HK-2 (cell line): ENCODE measurements at regions not wholly inside any gene's neighbourhood (a gene's known extent, or its start where the extent isn't known, plus 50 kb on each side); places are given as distances from the start of the nearest gene placed in this dataset.

Source experiments
- DNase-seq: peaks from one replicate; pipeline ENCODE4 v3.0.0-alpha.2; 2018; ENCODE audit not compliant: unreplicated experiment

DNA sequence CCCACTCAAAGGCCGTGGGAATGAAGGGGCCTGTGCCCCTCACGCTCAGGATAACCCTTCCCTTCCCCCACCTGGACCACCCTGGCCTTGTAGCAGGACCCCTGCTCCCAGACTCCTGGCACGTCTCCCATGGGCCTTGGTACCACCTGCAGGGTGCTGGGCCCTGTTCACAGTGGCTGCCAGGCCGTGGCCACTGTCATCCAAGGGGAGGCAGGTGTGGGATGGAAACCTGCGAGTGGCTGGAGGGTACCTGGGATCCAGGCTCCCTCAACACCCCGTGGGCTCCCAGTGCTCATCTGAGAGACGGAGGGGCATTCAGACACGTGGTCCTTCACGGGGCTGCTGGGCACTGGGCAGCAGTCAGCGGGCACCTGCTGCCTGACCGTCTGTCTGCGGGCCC lies 75.6 kb upstream of the CIBAR2 start:
- no peak for DNase-seq

DNA sequence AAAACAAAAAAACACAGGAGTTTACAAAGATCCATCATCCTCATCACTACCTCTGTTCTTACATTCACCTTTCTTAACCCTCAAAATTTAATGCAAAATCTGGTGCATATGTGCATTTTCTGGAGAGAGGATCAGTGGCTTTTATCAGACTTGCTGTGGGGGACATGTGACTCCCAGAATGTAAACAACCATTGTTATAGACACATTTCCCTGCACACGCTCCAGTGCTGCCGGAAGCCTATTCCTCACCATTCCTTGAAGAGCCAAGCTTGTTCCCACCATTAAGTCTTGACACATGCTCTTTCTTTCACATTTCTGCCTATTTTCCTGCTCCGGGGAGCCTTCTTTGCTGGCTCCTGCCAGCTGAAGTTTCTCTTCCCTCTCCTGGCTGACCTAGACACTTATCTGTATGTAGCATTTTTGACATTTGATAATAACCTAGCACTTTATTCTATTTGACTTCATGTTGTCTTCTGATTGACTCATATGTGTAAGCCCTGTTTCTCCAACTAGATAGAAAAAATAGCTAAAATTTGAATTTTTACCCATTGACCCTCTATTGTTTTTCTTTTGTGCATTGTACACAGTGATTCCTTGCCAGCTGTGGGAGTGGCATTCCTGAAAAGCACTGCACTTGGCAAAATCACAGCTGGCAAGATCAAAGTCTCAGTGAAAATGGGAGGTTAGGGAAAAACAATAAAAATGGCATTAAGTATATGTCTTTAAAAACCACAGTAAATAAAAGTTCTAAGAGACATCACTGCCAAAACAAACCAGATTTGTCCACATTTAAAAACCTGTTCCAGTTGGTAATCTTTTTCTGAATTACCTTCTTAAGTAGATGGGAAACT lies 76.8 kb upstream of the CIBAR2 start:
- no peak for DNase-seq

GRCh38 chr16:85190572-85190971 lies 78.3 kb upstream of the CIBAR2 start:
- no peak for DNase-seq

- no peak for DNase-seq
These were observed 79.2 kb upstream of the CIBAR2 start for GRCh38 chr16:85191341-85191965.

- DNase-seq, result no peak
These were observed 80.2 kb upstream of the CIBAR2 start for GRCh38 chr16:85192238-85193114.

DNA sequence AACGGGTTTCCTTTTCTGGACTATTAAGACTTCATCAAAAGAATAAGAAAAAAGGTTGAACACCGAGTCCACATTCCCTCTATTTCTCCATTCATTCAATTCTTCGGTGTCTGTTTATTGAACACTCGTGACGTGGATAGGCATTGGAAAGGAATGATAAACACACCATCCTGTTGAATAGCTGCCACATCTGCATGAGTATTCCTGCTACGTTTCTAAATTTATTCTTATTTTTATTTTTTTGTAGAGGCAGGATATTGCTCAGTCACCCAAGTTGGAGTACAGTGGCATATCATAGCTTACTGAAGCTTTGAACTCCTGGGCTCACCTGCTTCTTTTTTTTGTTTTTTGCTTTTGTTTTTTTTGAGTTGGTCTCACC lies 80.8 kb upstream of the CIBAR2 start:
- no peak for DNase-seq

DNA sequence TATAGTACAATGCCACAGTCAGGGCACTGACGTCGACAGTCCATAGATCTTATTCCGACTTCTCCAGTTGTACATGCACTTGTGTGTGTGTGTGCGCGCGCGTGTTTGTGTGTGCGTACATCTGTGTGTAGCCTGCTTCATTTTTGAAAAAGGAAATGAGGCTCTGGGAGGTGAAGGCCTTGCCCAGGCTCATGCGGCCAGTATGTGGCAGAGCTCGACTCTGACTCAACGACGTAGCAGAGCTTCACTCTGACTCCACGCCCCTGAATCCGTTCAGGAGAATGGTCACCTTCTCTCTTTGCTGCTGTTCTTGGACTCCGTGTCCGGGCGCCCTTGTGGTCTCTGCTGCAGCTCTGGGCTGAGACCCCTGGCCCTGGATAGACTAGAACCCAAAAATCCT lies 81.6 kb upstream of the CIBAR2 start:
- DNase-seq, result no peak

DNA sequence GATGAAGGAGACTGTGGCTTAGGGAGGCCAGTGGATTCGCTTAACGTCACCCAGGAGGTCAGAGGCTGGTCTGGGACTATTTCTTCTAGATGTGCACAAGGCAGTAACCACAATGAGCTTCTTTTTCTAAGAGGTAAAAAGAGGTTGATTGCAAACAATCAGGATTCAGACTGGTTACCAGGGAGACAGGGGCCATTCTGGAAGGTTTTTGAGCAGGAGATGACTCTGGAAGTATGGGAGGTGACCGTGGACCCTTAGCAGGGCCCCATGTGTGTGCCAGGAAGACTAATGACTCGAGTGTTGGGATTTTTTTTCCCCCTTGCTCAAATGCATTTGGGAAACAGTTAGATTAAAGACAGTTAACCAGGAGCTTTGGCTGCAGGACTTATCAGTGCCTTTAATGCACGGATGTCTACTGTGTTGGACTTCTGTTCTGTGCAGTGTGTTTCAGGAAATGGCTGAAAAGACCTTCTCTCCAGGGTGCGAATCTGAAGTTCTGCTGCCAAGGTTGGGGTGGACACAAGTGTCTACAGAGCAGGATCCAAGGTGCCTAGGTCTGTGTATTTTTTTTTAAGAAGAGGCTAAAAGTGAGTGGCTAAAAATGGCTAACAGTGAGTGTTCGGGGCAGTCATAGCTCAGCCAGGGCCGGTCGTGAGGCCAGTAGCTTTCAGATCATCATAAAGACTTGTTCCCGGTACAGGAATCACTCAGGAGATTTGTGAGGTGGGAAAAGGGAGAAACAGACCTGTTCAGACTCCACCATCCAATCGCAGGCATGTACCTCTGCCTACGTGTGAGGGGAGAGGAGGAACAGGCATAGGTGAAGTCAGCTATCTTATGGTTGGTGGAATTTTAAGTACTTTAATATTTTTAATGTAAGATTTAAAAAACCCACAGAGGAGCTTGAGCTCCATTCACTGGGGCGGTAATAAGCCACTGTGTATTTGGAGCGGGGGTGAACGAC lies 82.3 kb upstream of the CIBAR2 start:
- DNase-seq, result no peak

GRCh38 chr16:85195271-85195647 lies 83.0 kb upstream of the CIBAR2 start:
- no peak for DNase-seq

- no peak for DNase-seq
These were observed 83.9 kb upstream of the CIBAR2 start for GRCh38 chr16:85195900-85196772.

- DNase-seq, result no peak
These were observed 84.7 kb upstream of the CIBAR2 start for GRCh38 chr16:85196976-85197375.

DNA sequence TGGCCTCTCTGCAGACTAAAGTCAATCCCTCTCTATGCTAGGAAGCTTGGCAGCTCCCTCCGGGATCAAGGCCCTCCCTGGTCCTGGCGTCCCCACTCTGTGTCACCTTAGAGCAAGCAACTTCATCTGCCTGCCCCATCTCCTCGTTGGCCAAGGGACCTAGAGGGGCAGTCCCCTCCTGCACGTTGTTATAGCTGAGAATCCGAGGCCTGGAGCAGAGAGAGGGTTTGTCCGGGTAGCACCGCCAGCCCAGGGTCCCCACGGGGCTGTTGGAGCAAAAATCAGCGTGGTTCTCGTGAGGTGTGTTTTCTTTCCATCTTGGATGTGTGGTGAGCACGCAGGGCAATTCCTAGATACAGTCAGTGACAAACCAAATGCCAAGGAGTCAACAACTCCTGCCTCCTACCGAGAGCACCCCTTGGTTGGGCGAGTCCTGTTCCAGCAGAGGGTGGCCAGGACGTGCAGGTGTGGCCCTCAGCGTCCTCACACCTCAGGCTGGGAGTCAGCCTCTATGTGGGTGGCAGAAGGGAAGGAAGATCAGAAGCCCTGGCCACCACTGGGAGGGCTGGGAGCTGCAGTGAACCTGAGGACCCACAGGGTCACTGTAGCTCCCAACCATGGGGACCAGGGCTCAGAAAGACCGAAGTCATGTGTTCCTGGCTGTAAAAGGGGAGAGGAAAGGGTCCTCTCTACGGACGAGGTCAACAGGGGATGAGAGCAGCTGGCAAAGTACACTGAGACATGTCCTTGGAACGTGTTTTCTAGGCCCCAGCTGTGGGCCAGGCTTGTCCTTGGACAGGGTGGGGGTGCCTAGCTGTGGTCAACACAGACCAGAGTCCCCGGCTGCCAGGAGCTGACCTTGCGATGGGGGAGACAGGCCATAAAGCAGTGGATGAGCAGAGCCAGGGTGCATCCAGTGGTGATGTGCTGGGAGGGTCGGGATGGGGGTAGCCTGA lies 85.6 kb upstream of the CIBAR2 start:
- DNase-seq, result no peak

DNA sequence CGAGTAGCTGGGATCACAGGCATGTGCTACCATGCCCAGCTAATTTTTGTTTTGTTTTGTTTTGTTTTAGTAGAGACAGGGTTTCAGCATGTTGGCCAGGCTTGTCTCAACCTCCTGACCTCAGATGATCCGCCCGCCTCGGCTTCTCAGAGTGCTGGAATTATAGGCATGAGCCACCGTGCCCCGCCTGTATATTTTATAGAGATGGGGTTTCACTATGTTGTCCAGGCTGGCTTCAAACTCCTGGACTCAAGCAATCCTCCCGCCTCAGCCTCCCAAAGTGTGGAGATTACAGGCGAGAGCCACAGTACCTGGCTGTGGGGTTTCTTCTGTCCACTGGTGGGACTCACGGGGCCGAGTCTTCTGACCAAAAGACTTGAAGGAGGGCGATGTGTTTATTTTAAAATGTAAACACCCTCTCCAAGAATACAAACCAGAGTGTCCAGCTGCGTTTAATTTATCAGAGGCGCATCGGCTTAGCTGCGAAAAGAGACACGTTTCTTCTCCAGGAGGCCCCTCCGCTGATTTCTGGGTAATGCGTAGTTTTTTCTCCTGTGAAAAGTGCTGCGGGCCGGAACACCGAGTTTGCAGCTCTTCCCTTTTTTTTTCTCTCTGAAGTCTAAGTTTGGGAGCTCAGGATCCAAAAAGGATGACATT lies 86.9 kb upstream of the CIBAR2 start:
- no peak for DNase-seq

DNA sequence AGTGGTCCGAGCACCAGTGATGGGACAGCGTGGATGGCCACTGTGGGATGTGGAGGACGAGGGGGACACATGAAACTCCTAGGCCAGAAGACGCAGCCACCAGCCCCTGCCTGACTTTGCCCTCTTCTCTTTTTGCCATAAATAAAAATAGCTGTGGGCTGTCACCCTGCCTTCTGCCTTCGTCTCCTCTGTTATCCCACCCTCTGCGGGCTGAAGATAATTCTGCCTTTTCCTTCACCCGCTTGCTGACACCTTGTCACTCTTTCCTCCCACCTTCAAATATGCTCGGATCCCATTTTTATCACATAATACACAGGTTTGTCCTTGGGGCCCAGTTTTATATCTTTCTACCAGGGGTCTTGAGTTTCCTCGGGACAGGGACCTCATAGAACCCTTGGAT lies 87.6 kb upstream of the CIBAR2 start:
- no peak for DNase-seq

GRCh38 chr16:85200471-85201278 lies 88.4 kb upstream of the CIBAR2 start:
- DNase-seq, result no peak

DNA sequence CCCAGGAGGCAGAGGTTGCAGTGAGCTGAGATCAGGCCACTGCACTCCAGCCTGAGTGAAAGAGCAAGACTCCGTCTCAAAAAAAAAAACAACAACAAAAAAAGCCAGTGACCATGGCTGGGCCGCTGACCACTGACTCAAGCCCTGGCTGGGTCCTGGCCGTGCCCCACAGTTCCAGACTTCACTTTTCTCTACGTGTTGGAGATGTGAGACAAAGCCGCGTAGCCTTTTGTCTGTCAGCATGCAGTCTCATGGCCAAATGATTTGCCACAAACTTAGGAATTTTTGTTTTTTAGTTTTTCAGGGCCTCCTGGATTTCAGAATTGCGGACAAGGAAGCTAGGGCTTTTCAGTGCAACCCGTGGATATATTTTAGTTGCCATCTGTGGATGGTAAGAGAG lies 89.3 kb upstream of the CIBAR2 start:
- DNase-seq, result no peak

- DNase-seq, result no peak
These were observed 89.9 kb upstream of the CIBAR2 start for GRCh38 chr16:85202051-85202601.
